ENCODE measurements at regions not wholly inside any gene's neighbourhood (a gene's known extent, or its start where the extent isn't known, plus 50 kb on each side); places are given as distances from the start of the nearest gene placed in this dataset.

- no peak for TF ChIP-seq RAD21 (CRISPR knock-in tag; conservative IDR thresholded peaks at IDR 0.05 in 1 of 2, IDR thresholded peaks at IDR 0.05 in 1 of 2)
- no peak for TF ChIP-seq ATF3 (IDR thresholded peaks at IDR 0.05)
- no peak for TF ChIP-seq ATF3 (CRISPR knock-in tag; conservative IDR thresholded peaks at IDR 0.05)
- TF ChIP-seq ZNF384 (IDR thresholded peaks at IDR 0.05; ENCODE audit: low read depth, low read length), result no peak
- no peak for TF ChIP-seq ZC3H4 (CRISPR knock-in tag; IDR thresholded peaks at IDR 0.05; ENCODE audit: borderline replicate concordance)
Observed at GRCh38 chr4:147157860-147158701, 212.4 kb upstream of the TTC29 start.
